IMR-90 (cell line): ENCODE measurements at regions not wholly inside any gene's neighbourhood (a gene's known extent, or its start where the extent isn't known, plus 50 kb on each side); places are given as distances from the start of the nearest gene placed in this dataset.

ENCODE experiments used
- ATAC-seq: fragments of 200-7000 bp; cut with Tn5 transposase; 2 replicates; pipeline ENCODE4 v1.9.1; 2020; ENCODE audit warnings: low read depth, mild to moderate bottlenecking, moderate library complexity
- BruUV-seq: library from RNA; stranded (reverse); fragments of 400-500 nt; replicated peaks from 2 replicates; lab custom pipeline; 2021; lab: Mats Ljungman, UMichigan
- CTCF ChIA-PET: fragments of 300-600 bp; formaldehyde crosslinking; extraction: SDS; loops from one replicate; lab custom pipeline; 2021; ENCODE audit warnings: antibody characterized with exemption; lab: Yijun Ruan, JAX
- POLR2A ChIA-PET: fragments of 300-600 bp; sonication (Branson Sonifier 250); formaldehyde crosslinking; loops from one replicate; lab custom pipeline; 2022; ENCODE audit warnings: antibody characterized with exemption; ENCODE audit not compliant: unreplicated experiment; lab: Charles Lee
- DNase-seq: peaks from one replicate; pipeline ENCODE4 v3.0.0; 2013
- H2AFZ ChIP-seq: replicated peaks from 2 replicates; pipeline ENCODE3; 2013; ENCODE audit warnings: low read length, mild to moderate bottlenecking; ENCODE audit not compliant: poor library complexity
- H2AK5ac ChIP-seq: 2 replicates; pipeline ENCODE4 v1.6.1; 2013; ENCODE audit warnings: low read depth, low read length, inconsistent platforms
- H2AK9ac ChIP-seq: replicated peaks from 2 replicates; pipeline ENCODE3; 2013; ENCODE audit warnings: mild to moderate bottlenecking, low read depth, low read length, moderate library complexity; ENCODE audit not compliant: poor library complexity
- H2BK120ac ChIP-seq: 2 replicates; pipeline ENCODE4 v1.6.1; 2013; ENCODE audit warnings: low read depth, low read length, inconsistent platforms
- H2BK15ac ChIP-seq: 3 replicates; pipeline ENCODE4 v1.6.1; 2013; ENCODE audit warnings: low read depth, low read length, inconsistent platforms
- H2BK20ac ChIP-seq: 2 replicates; pipeline ENCODE4 v1.6.1; 2013; ENCODE audit warnings: low read depth, mild to moderate bottlenecking, inconsistent platforms, low read length, moderate library complexity
- H2BK5ac ChIP-seq: 2 replicates; pipeline ENCODE4 v1.6.1; 2013; ENCODE audit warnings: mild to moderate bottlenecking, low read depth, low read length, inconsistent platforms; ENCODE audit not compliant: poor library complexity, severe bottlenecking
- H3K14ac ChIP-seq: replicated peaks from 2 replicates; pipeline ENCODE4 v1.6.1; 2013; ENCODE audit warnings: low read depth, low read length, inconsistent platforms
- H3K18ac ChIP-seq: 2 replicates; pipeline ENCODE4 v1.6.1; 2013; ENCODE audit warnings: low read depth, low read length, control low read depth
- H3K23ac ChIP-seq: 2 replicates; pipeline ENCODE4 v1.6.1; 2013; ENCODE audit warnings: low read depth, low read length, inconsistent platforms
- H3K27ac ChIP-seq: 2 replicates; pipeline ENCODE4 v1.5.1; 2013; ENCODE audit warnings: mild to moderate bottlenecking, control low read depth, low read length; ENCODE audit not compliant: insufficient read depth
- H3K27me3 ChIP-seq: 2 replicates; pipeline ENCODE4 v1.6.1; 2013; ENCODE audit warnings: low read length; ENCODE audit not compliant: control insufficient read depth, insufficient read depth
- H3K36me3 ChIP-seq: 2 replicates; pipeline ENCODE4 v1.6.1; 2013; ENCODE audit warnings: low read length, mixed read lengths; ENCODE audit not compliant: control insufficient read depth, insufficient read depth
- H3K4ac ChIP-seq: 2 replicates; pipeline ENCODE4 v1.6.1; 2013; ENCODE audit warnings: low read depth, low read length, inconsistent platforms
- H3K4me1 ChIP-seq: 2 replicates; pipeline ENCODE4 v1.6.1; 2013; ENCODE audit warnings: low read length, mixed read lengths; ENCODE audit not compliant: control insufficient read depth, insufficient read depth
- H3K4me2 ChIP-seq: 2 replicates; pipeline ENCODE4 v1.6.1; 2013; ENCODE audit warnings: low read depth, mild to moderate bottlenecking, control low read depth, low read length, moderate library complexity
- H3K4me3 ChIP-seq: 2 replicates; pipeline ENCODE4 v1.5.1; 2013; ENCODE audit warnings: low read depth, mild to moderate bottlenecking, control low read depth, low read length, moderate library complexity; ENCODE audit not compliant: insufficient read depth
- H3K56ac ChIP-seq: 2 replicates; pipeline ENCODE4 v1.6.1; 2013; ENCODE audit warnings: low read length, inconsistent platforms; ENCODE audit not compliant: insufficient read depth; ENCODE audit errors: extremely low read depth
- H3K79me1 ChIP-seq, 2 experiments: 2 replicates each; pipeline ENCODE4 v1.6.1; 2013; ENCODE audit warnings: low read length in 2 of 2, inconsistent platforms in 1 of 2, low read depth in 1 of 2
- H3K9ac ChIP-seq: 2 replicates; pipeline ENCODE4 v1.6.1; 2013; ENCODE audit warnings: low read depth, low read length, control low read depth
- H3K9me1 ChIP-seq: 2 replicates; pipeline ENCODE4 v1.6.1; 2013; ENCODE audit warnings: low read length, inconsistent platforms; ENCODE audit not compliant: insufficient read depth
- H3K9me3 ChIP-seq: 2 replicates; pipeline ENCODE4 v1.6.1; 2013; ENCODE audit warnings: low read length; ENCODE audit not compliant: control insufficient read depth, insufficient read depth
- H4K20me1 ChIP-seq: 2 replicates; pipeline ENCODE4 v1.6.1; 2013; ENCODE audit warnings: low read length, inconsistent platforms; ENCODE audit not compliant: insufficient read depth
- H4K5ac ChIP-seq: 2 replicates; pipeline ENCODE4 v1.6.1; 2013; ENCODE audit warnings: mild to moderate bottlenecking, low read depth, low read length, control low read depth
- H4K8ac ChIP-seq, 2 experiments: 2 replicates each; pipeline ENCODE4 v1.6.1; 2013; ENCODE audit warnings: low read depth in 2 of 2, low read length in 2 of 2, control low read depth in 1 of 2, inconsistent platforms in 1 of 2
- H4K91ac ChIP-seq: 2 replicates; pipeline ENCODE4 v1.6.1; 2013; ENCODE audit warnings: low read depth, low read length, inconsistent platforms; ENCODE audit not compliant: insufficient read depth
- BHLHE40 ChIP-seq: fragments of 150-350 bp; IDR thresholded peaks from 2 replicates; pipeline ENCODE4 v1.6.1; 2016; ENCODE audit warnings: mild to moderate bottlenecking, low read depth, low read length
- CEBPB ChIP-seq: IDR thresholded peaks from 2 replicates; pipeline ENCODE4 v1.6.1; 2012; ENCODE audit warnings: low read depth, low read length, improper control_type of control experiment
- CHD1 ChIP-seq: IDR thresholded peaks from 2 replicates; pipeline ENCODE4 v1.6.1; 2012; ENCODE audit warnings: low read depth, low read length, improper control_type of control experiment
- FOS ChIP-seq: fragments of 150-350 bp; IDR thresholded peaks from 2 replicates; pipeline ENCODE4 v1.6.1; 2016; ENCODE audit warnings: low read depth, low read length
- MAFK ChIP-seq: IDR thresholded peaks from 2 replicates; pipeline ENCODE4 v1.6.1; 2012; ENCODE audit warnings: low read depth, low read length, improper control_type of control experiment
- NFE2L2 ChIP-seq: fragments of 150-350 bp; IDR thresholded peaks from 2 replicates; pipeline ENCODE4 v1.6.1; 2016; ENCODE audit warnings: low read depth, mild to moderate bottlenecking, low read length
- POLR2A ChIP-seq: IDR thresholded peaks from 2 replicates; pipeline ENCODE4 v1.6.1; 2012; ENCODE audit warnings: mild to moderate bottlenecking, low read depth, low read length
- RAD21 ChIP-seq: IDR thresholded peaks from 2 replicates; pipeline ENCODE4 v1.6.1; 2012; ENCODE audit warnings: low read length, improper control_type of control experiment
- RCOR1 ChIP-seq: IDR thresholded peaks from 2 replicates; pipeline ENCODE4 v1.6.1; 2012; ENCODE audit warnings: mild to moderate bottlenecking, low read length, improper control_type of control experiment; ENCODE audit not compliant: insufficient replicate concordance
- RFX5 ChIP-seq: IDR thresholded peaks from 2 replicates; pipeline ENCODE4 v1.8.0; 2012; ENCODE audit warnings: low read depth, mild to moderate bottlenecking, low read length, moderate library complexity
- SMC3 ChIP-seq: fragments of 150-350 bp; IDR thresholded peaks from 2 replicates; pipeline ENCODE4 v1.6.1; 2016; ENCODE audit warnings: low read depth, mild to moderate bottlenecking, antibody characterized with exemption, low read length, moderate library complexity
- USF2 ChIP-seq: fragments of 150-350 bp; IDR thresholded peaks from 2 replicates; pipeline ENCODE4 v1.6.1; 2017; ENCODE audit warnings: mild to moderate bottlenecking, antibody characterized with exemption, low read length, low read depth
- WGBS, 2 experiments: methylation state at CpG; one replicate each; pipeline versions ENCODE4 v1.1.5 to v1.1.7; 2013; ENCODE audit warnings: missing lambda C conversion rate in 2 of 2; ENCODE audit not compliant: insufficient read length in 1 of 2; ENCODE audit errors: extremely low coverage in 2 of 2; 5-methylcytosine and 5-hydroxymethylcytosine counted together
- dilution Hi-C: fragments of 300-500 bp; cut with HindIII; formaldehyde crosslinking; loops from one replicate; pipeline ENCODE4 v1.14.3; 2018; ENCODE audit warnings: low sequenced_read_pairs; ENCODE audit not compliant: unreplicated experiment
- in situ Hi-C: fragments of 300-500 bp; cut with MboI; formaldehyde crosslinking; loops from 3 replicates; pipeline ENCODE4 v1.14.3; 2019; ENCODE audit warnings: low sequenced_read_pairs, inconsistent platforms, mixed read lengths
- intact Hi-C: fragments of 100-400 bp; cut with micrococcal nuclease; formaldehyde crosslinking; loops from 2 replicates; pipeline ENCODE4 v1.10.0; 2022
- TF ChIP-seq, protein P1 (sequence below): conservative IDR thresholded peaks from 2 replicates; pipeline ENCODE4 v1.5.1; 2012; ENCODE audit warnings: mild to moderate bottlenecking, low read depth, low read length, improper control_type of control experiment

GRCh38 chr10:78865931-78866717 is 202.6 kb upstream of the ZMIZ1 start:
- Histone ChIP-seq H4K5ac (no peak overlapping the region), H3K27ac (no peak overlapping the region), H3K36me3 (no peaks in the 10 kb centered on the region), H3K14ac (no peak overlapping the region), H3K79me1 (no peaks in the 10 kb centered on the region), H2BK5ac (no peak overlapping the region), H3K9me3 (no peaks in the 10 kb centered on the region), H3K23ac (no peak overlapping the region), H3K9me1 (no peaks in the 10 kb centered on the region; the same call in 1 of the 2 replicates), H2AK9ac (no peak overlapping the region), H3K4me2 (no peak overlapping the region), H2AK5ac (no peak overlapping the region), H3K56ac (no peak overlapping the region), H3K4me1 (no peaks in the 10 kb centered on the region; the same call in 1 of the 2 replicates), H3K18ac (no peak overlapping the region), H3K4ac (no peak overlapping the region), H2AFZ (no peak overlapping the region), H3K4me3 (no peak overlapping the region), H4K8ac (no peak overlapping the region), H2BK20ac (no peak overlapping the region), H4K91ac (no peak overlapping the region), H4K20me1 (no peaks in the 10 kb centered on the region), H2BK15ac (no peak overlapping the region), H3K9ac (no peak overlapping the region), H2BK120ac (no peak overlapping the region), H3K27me3 (peaks cover 44% of the 10 kb centered on the region)
- CTCF ChIA-PET = no interaction called here
- no peak for DNase-seq
- WGBS, 2 experiments = 100% methylated on average over 2 of the region's 12 CpGs; no CpG with 5 or more reads in 1 of the 2 experiments
- POLR2A ChIA-PET = no interaction called here
- TF ChIP-seq RAD21 (no peak), CEBPB (no peak), NFE2L2 (no peak), RFX5 (no peak), BHLHE40 (no peak), USF2 (no peak), FOS (no peak), POLR2A (no peak), CHD1 (no peak), SMC3 (no peak), RCOR1 (no peak), MAFK (no peak)
- TF ChIP-seq, protein P1, sequence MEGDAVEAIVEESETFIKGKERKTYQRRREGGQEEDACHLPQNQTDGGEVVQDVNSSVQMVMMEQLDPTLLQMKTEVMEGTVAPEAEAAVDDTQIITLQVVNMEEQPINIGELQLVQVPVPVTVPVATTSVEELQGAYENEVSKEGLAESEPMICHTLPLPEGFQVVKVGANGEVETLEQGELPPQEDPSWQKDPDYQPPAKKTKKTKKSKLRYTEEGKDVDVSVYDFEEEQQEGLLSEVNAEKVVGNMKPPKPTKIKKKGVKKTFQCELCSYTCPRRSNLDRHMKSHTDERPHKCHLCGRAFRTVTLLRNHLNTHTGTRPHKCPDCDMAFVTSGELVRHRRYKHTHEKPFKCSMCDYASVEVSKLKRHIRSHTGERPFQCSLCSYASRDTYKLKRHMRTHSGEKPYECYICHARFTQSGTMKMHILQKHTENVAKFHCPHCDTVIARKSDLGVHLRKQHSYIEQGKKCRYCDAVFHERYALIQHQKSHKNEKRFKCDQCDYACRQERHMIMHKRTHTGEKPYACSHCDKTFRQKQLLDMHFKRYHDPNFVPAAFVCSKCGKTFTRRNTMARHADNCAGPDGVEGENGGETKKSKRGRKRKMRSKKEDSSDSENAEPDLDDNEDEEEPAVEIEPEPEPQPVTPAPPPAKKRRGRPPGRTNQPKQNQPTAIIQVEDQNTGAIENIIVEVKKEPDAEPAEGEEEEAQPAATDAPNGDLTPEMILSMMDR = no peak
- in situ Hi-C loops = no loop called here
- no TSS peak for BruUV-seq
- ATAC-seq = no peak
- intact Hi-C loops = no loop called here
- dilution Hi-C loops = no loop called here
